Colon (tissue), 2 donors: ENCODE measurements at regions not wholly inside any gene's neighbourhood (a gene's known extent, or its start where the extent isn't known, plus 50 kb on each side); places are given as distances from the start of the nearest gene placed in this dataset.

ENCODE experiments used
- FAIRE-seq: peaks from 2 replicates; lab custom pipeline; 2012; peaks lifted over from hg19 to GRCh38; lab: Jason Lieb, UNC
- donor health status: control.
- donor health status: control.

DNA sequence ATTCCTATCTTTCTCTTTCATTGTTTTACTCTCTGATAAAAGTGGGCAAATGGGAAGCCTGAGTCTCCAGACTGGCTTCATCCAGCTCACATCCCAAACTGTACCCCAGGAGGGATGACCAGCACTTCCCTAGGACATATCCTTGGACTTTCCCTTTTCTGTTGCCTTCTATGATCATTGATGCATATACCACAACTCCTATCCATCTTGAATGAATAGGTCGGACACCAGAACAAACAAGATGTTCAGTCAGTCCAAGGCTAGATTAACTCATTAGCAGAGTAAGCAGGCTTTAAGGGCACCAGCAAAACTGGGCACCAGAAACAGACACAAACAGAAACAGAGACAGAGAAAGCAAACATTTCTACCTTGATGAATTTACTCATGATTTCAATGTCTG lies 159.1 kb upstream of the RGMB start:
- no peak for FAIRE-seq

DNA sequence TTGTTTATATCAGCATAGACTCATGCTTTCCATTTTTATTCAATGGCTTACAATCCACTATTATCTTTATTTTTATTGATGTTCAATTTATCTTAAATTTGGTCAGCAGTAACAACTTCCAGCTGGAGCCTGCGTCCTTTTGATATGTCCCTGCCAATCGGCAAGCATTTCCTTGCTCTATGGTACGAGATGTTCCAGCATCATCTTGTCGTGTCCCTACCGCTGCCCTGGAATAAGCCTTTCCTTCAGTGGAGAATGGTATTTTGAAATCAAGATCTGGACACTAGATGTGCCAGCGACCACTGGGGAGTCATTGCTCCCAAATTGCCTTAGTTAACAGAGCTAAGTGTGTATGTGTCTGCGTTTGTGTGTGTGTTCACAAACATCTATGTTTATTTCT lies 151.6 kb upstream of the RGMB start:
- no peak for FAIRE-seq

DNA sequence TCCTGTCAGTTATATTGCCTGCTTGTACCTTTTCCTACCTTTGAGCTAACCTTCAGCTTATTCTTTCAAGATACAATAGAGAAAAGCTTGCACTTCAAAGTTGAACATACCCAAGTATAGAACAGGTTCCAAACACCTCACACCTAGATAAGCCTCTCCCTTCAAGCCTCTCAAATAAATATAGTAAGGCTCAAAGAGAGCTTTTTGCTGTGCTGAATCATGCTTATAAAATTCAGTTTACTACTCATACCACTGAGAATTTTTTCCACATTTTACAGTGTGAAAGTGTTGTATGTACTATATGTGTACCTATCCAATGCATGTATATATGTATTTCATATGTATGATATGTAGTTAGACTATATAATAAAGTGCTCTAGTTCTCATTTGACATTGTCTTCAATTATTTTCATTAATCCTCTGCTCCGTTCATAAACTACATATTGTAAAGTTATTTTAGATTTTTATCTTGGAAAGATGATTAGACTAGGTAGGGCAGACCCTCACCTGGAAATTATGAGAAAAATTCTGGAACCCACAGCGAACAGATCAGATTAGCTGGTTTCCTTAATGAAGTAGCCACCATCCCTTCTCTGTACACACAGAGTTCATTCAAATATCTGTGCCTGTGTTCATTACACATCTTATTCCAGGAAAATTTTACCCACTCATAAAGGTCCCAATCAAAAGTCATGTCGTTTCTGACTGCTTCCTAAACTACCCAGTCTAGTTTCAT lies 149.2 kb upstream of the RGMB start:
- FAIRE-seq: no peak

DNA sequence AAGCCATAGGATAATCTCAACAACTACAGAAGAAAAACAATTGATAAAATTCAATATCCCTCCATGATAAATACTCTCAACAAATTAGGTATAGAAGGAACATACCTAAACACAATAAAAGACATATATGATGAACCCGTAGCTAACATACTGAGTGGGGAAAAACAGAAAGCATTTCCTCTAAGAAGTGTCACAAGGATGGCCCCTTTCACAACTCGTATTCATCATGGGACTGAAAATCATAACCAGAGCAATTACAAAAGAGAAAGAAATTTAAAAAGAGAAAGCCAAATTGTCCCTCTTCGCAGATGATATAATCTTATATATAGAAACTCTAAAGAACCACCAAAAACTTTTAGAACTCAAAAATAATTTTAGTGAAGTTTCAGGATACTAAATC lies 146.3 kb upstream of the RGMB start:
- FAIRE-seq: no peak

DNA sequence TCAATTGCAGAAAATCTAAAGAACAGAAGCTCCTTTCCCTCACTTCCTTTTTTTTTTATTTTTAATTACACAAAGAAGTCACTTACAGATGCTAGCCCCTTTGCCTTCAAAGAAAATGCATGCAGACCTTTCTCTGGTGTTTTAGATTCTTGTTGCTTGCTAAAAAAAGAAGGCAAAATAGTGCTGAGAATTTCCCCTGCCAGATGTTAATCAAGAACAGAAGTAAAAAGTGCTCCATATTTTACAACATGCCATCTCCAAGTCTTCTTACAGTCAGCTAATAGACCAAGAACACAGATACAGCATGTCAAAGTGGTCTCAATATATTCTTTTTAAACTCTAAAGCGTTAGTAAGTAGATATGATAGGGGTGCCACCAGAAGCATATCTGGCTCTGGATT lies 142.8 kb upstream of the RGMB start:
- FAIRE-seq: no peak

DNA sequence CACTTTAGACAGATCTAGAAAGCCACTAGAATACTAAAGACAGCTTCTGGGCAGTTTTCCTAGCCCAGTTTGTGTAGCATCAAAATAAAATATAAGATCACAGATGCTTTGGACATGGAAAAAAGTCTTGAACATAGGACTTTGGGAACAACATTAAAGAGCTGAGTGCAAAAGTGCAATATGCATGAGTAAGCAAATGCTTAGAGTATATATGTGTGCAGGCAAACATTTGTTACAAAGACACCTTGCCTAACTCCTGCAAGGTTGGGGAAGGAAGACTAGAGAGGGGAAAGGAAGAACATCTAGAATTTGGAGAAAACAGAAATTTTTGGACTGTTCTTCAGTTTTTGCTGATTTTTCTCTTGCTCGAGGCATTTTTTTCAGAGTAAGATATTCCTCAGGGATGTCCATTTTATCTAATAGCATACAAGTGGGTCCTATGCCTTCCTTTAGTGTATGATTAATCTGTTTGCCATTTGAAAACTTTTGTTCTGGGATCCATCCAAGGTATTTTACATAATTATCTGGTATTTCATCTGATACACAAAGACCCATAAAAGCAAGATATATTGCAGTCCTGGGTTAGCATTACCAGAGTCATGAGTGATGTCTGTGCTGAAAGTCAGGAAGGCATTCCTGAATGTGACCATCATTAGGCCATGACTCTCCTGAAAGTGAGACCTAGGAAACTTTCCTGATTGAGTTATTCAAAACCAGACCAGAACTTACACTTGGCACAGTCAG lies 142.0 kb upstream of the RGMB start:
- FAIRE-seq: no peak

DNA sequence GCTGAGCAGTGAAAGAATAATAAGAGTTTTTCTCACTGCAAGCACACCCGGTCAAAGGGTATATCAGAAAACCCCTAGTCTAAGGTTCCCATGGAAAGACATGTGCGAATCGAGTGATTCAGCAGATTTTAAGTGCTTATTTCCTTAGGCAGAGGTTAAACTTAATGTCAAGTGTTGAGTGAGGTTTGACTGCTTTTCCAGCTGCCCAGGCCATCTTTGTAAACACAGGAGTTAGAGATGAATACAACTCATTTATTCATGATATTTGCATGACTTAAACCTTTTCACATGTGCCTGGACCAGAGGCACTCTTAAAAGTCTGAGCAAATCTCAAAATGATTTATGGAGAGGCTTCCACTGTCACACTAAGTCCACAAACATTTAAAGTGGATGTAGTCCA lies 137.8 kb upstream of the RGMB start:
- FAIRE-seq: no peak

DNA sequence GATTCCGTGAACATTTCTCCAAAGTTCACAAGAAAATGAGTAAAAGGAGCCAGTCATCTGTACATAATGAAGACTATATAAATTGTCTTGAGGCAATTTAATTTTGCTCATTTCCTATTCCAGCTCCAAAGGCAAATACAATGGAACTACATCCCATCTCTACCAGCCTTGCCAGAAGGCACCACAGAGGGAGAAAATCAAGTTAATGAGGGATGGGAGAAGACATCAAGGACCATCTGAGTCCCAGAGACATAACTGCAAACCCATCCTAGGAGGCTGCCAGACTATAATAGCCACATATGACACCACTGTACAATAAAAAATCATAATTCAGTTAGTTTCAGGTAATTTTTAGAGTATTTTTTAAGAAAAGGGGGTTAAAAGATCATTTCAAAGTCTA lies 136.3 kb upstream of the RGMB start:
- no peak for FAIRE-seq

DNA sequence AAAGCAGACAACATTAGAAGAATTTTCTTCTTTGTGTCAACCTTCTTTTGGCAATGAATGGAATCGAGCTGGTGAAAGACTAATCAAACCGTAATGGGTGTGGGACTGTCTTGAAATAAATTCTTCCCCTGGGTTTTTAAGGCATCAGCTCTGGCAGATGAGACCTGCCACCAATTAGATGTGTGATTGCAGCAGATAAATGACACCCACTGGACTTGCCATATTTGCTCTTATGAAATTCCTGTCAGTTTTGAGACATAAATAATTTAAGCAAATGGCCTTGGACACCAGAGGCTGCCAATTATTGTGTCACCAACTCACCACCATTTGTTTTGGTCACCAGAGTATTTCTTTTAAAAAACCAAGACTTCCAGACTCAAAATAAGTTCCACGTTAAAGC lies 135.9 kb upstream of the RGMB start:
- no peak for FAIRE-seq

DNA sequence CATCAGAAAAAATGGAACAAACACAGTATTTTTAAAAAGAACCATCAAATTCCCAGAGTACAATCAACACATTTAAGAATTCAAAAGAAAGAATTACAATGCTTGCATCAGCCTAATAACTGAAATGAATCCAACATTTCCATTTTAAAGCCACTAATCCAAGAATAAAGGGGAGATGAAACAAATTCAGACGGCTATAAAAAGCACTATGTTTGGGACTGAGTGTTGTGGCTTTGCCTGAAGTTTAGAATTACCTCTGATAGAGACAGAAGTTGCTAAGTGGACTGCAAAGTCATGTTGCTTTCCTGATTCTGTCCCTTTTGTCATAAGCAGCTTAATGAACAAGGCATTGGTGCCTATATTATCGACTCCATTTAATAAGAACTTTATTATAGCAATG lies 135.4 kb upstream of the RGMB start:
- FAIRE-seq: no peak

DNA sequence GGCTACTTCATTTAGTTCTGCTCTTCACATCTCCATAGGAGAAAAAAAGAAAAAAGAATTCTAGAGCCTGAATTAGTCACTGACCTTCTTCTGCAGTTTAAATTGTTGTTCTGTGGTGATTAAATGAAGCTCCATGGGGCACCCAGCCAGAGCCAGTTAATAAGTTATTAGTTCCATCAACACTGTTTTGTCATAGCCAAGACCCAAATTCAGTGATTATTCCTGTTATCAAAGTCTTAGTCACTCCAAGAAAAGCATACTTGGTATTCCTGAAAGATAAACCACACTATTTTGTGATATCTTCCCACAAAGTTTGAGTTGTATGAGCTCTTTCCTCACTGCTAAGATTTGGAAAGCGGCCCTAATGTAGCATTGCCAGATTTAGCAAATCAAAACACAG lies 134.8 kb upstream of the RGMB start:
- no peak for FAIRE-seq

DNA sequence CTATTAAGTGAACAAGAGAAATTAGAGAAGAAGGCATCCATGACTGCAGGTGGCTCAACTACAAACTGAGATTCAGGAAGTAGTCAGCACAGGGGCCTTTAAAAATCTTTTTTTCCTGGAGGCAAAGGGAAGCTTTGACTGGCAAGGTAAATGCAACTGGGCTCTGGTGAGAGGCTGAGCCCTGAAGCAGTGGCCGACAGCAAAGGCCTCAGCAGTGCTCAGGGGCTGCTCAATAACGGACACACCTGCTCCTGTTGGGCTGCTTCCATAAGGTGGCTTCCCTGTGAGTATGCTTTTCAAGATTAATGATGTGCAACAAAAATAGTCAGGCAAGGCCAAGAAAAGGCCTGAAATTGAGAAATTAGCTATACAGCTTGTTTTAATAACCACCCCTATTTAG lies 134.2 kb upstream of the RGMB start:
- FAIRE-seq: no peak

DNA sequence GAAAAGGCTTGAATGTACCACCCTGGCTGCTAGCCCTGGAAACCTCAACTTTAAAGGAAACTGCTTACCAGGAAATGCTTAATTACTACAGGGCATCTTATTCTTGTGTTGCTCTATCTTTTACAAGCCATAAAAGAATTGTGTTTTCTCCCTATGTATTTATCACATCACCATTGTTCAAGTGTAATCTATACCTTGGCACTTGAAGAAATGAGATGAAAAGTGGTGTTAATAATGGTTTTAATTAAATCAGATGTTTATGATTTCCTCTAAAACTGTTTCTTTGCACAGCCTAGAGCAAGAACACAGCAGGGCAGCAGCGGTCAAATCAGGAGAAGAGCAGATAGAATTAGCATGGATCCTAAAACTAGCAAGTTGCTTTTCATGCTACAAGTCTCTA lies 131.8 kb upstream of the RGMB start:
- no peak for FAIRE-seq

DNA sequence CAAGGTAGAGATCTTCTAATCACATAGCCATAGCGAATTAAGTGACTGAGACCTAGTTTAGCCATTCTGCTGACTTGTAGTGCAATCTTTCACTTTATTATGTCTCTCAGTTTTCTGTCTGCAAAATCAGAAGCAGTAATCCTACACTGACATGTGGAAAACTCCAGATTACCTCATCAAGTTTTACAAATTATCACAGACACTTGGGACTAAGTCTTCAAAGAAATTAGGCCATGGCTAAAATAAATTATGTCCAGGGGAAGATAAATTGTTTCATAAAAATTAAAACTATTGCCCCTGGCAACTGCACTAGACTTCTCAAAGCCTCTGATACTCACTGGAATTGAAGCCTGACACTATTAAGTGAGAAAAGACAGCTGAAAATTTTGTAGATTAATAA lies 129.9 kb upstream of the RGMB start:
- no peak for FAIRE-seq

DNA sequence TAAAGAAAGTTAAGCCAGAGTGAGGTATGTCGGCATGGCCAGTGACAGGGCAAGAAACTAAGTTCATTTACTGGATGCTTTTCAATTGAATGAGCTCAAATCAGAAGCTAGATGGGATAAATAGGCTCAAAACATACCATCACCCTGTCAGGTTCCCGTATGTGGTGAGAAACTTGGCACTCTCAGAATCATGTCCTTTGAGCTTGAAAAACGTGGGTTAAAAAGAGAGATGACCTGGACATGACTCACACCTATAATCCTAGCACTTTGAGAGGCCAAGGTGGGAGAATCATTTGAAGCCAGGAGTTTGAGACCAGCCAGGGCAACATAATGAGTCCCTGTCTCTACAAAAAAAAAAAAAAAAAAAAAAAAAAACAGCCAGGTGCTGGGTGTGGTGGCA lies 121.7 kb upstream of the RGMB start:
- FAIRE-seq: no peak

DNA sequence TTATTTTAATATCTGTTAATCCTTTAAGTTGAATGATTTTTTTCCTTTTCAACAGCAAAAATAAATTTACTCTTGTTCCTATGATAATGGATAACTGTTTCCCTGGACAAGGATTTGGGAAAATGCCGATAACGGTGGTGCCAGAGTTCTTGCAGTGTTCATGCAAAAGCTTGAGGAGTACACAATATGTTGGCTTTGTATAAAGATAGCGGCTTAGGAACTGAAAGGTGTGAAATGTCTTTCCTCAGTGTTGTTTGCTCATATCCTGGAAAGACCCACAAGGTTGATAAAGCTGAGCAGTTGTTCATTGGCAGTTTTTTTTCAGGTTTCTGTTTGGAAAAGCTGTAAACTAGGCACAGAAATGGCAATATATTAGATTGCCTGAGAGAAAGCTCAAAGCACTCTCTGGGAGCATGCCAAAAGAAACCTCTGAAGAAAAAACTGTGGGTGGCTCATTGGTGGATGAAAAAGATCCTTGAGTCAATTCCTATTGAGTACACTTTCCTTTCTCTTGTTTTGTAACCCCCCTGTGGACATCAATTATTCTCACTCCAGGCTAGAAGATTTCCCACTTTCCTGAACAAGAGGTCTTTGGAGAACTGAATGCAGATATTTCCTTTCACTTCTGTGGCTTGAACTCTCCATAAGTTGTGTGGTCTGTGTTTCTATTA lies 117.2 kb upstream of the RGMB start:
- FAIRE-seq: no peak

DNA sequence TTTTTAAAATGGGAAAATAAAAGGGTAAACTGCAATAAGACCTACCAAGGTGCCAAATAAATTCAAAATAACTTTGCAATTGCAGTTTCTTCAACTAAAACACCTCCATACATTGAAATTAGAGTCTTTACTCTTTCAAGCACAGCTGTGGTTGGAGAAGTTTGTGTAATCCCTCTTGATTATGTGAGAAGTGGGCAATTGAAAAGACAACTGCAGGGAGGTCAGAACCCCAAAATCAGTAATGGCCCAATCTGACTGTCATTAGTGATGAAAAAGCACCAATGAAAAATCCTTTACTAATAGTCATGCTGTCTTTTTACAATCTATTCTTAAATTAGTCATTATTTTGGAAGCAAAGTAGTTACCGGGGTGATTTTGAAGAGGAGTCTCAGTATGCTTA lies 116.7 kb upstream of the RGMB start:
- no peak for FAIRE-seq

DNA sequence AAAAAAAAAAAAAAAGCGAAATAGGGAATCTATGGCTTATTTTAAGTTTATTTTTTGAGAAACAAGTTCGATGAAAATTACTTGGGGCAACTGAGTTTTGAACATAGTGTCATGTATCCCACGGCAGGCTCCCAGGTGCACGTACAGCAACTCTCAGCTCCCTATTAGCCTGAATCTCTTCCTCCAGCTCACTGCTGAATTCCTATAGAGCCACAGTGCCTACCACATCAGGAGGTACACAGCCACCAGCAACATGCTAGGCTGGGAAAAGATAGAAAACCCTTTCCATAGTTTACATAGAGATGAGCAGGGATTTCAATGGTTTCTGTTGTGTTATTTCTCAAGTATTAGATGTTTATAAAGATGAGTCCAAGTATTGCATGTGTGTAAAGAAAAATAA lies 115.9 kb upstream of the RGMB start:
- FAIRE-seq: no peak

DNA sequence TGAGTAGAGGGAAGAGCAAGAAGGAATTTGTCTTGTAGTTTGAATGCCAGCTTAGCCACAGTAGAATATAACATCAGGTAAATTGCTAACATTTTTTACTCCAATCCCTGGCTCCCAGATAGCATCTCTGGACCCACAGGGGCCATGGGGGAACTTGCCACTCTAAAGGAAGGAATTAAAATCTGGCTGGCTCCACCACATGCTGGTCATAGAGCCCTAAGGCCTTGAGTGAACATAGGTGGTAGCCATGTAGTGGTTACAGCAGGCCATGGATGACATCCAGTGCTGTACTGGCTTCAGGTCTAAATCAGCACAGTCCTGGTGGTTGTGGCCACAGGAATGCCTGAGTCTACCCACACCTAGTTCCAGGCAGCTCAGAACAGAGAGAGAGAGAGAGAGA lies 109.9 kb upstream of the RGMB start:
- no peak for FAIRE-seq

DNA sequence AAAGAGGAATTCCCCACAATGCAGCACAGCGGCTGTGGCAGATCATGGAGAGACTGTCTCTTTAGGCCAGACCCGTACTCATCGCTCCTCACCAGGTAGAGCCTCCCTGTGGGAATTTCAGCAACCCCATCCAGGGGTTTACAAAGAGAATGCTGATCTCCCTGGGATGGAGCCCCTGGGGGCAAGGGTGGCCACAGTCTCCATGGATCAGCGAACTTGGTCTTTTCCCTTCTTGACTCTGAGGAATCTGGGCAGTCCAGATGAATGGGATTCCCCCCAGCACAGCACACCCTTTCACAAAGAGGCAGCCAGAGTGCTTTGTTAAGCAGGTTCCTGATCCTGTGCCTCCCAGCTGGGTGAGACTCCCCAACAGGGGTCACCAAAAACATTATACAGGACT lies 108.7 kb upstream of the RGMB start:
- no peak for FAIRE-seq

DNA sequence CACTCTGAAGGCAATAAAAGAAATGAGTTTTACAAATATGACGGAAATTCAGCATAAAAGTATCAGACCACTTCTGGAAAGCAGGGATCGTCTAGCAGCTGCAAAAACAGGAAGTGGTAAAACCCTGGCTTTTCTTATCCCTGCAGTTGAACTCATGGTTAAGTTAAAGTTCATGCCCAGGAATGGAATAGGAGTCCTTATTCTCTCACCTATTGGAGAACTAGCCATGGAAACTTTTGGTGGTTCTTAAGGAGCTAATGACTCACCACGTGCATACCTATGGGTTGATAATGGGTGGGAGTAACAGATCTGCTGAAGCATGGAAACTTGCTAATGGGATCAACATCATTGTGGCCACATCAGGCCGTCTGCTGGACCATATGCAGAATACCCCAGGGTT lies 93.5 kb upstream of the RGMB start:
- FAIRE-seq: no peak

DNA sequence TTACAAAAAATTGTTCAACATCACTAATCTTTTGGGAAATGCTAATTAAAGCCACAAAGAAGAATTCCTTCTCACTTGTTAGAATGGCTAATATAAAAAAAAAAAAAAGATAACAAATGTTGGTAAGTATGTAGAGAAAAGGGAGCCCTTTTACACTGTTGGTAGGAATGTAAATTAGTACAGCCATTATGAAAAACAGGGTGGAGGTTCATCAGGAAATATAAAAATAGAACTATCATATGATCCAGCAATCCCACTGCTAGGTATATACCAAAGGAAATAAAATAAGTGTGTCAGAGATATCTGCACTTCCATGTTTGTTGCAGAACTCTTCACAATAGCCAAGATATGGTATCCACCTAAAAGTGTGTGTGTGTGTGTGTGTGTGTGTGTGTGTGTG lies 83.5 kb upstream of the RGMB start:
- FAIRE-seq: no peak

DNA sequence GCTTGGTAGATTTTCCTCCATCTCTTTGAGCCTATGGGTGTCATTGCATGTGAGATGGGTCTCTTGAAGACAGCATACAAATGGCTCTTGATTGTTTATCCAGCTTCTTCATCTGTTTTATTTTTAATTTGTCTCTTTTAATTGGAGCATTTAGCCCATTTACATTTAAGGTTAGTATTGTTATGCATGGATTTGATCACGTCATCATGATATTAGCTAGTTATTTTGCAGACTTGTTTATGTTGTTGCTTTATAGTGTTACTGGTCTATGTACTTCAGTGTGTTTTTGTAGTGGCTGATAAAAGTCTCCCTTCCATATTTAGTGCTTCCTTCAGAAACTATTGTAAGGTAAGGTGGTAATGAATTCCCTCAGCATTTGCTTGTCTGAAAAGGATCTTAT lies 78.6 kb upstream of the RGMB start:
- FAIRE-seq: no peak

DNA sequence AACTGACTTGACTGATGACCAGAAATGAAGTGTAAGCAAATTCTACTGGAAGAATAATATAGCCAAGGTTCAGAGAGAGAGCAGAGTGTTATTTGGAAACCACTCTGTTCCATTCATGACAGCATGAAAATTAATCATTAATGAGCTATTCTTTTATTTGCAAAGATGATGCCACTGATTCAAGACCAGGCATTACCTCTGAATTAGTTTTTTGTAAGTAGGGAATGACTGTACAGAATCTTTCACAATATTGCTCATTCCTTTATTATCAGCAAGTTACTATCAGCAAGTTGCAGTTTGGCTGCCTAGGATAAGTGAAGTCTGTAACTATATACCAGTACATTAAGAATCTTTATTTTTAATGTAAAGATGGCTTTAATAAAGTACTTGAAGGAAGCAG lies 75.1 kb upstream of the RGMB start:
- FAIRE-seq: no peak
